Neuronal stem cell (in vitro differentiated cells): ENCODE measurements at regions not wholly inside any gene's neighbourhood (a gene's known extent, or its start where the extent isn't known, plus 50 kb on each side); places are given as distances from the start of the nearest gene placed in this dataset.

Experiments used
- DNase-seq: peaks from one replicate; pipeline ENCODE4 v3.0.0-alpha.2; 2013; ENCODE audit warnings: low spot score
- H2AFZ ChIP-seq: one replicate; pipeline ENCODE4 v1.6.1; 2013; ENCODE audit warnings: mild to moderate bottlenecking, low read length, inconsistent platforms
- H2AK5ac ChIP-seq: 2 replicates; pipeline ENCODE4 v1.6.1; 2013; ENCODE audit warnings: low read depth, mild to moderate bottlenecking, inconsistent platforms, low read length, moderate library complexity, mixed read lengths
- H2BK120ac ChIP-seq: 2 replicates; pipeline ENCODE4 v1.6.1; 2013; ENCODE audit warnings: low read depth, mild to moderate bottlenecking, inconsistent platforms, low read length, moderate library complexity, mixed read lengths
- H2BK12ac ChIP-seq: one replicate; pipeline ENCODE4 v1.6.1; 2013; ENCODE audit warnings: low read length, inconsistent platforms
- H2BK15ac ChIP-seq: 2 replicates; pipeline ENCODE4 v1.6.1; 2013; ENCODE audit warnings: mild to moderate bottlenecking, low read length, inconsistent platforms, mixed read lengths
- H2BK5ac ChIP-seq: one replicate; pipeline ENCODE4 v1.6.1; 2013; ENCODE audit warnings: inconsistent platforms, mild to moderate bottlenecking, low read length, moderate library complexity
- H3K14ac ChIP-seq: one replicate; pipeline ENCODE4 v1.6.1; 2013; ENCODE audit warnings: low read length, inconsistent platforms
- H3K18ac ChIP-seq: 2 replicates; pipeline ENCODE4 v1.6.1; 2013; ENCODE audit warnings: low read length, inconsistent platforms
- H3K23ac ChIP-seq: 2 replicates; pipeline ENCODE4 v1.6.1; 2013; ENCODE audit warnings: low read depth, mild to moderate bottlenecking, mixed read lengths, low read length, inconsistent platforms; ENCODE audit not compliant: poor library complexity
- H3K27ac ChIP-seq: replicated peaks from 3 replicates; pipeline ENCODE4 v1.5.1; 2013; ENCODE audit warnings: low read length, inconsistent platforms
- H3K27me3 ChIP-seq, 3 experiments: 2 replicates each; pipeline ENCODE4 v1.6.1; 2013; ENCODE audit warnings: low read length in 3 of 3, mild to moderate bottlenecking in 2 of 3, inconsistent platforms in 1 of 3, low read depth in 1 of 3, mixed read lengths in 1 of 3, moderate library complexity in 1 of 3; ENCODE audit not compliant: control insufficient read depth in 3 of 3, insufficient read depth in 3 of 3
- H3K36me3 ChIP-seq, 2 donors: replicated peaks in 1 of 2; 2 replicates each; pipeline ENCODE4 v1.6.1; 2013; ENCODE audit warnings: low read length in 2 of 2; ENCODE audit not compliant: control insufficient read depth in 2 of 2, insufficient read depth in 2 of 2
- H3K4ac ChIP-seq: 2 replicates; pipeline ENCODE4 v1.6.1; 2013; ENCODE audit warnings: inconsistent platforms, mild to moderate bottlenecking, low read length, moderate library complexity
- H3K4me1 ChIP-seq, 2 donors: 1 replicate in 1 of 2; 2 replicates in 1 of 2; pipeline ENCODE4 v1.6.1; 2013; ENCODE audit warnings: low read length in 2 of 2, low read depth in 1 of 2; ENCODE audit not compliant: control insufficient read depth in 2 of 2, insufficient read depth in 1 of 2
- H3K4me2 ChIP-seq: one replicate; pipeline ENCODE4 v1.6.1; 2013; ENCODE audit warnings: mild to moderate bottlenecking, low read length, inconsistent platforms; ENCODE audit not compliant: insufficient read depth, poor library complexity, severe bottlenecking
- H3K4me3 ChIP-seq, 2 donors: 2 replicates each; pipeline ENCODE4 v1.5.1; 2013; ENCODE audit warnings: low read length in 2 of 2, mild to moderate bottlenecking in 2 of 2, inconsistent platforms in 1 of 2, moderate library complexity in 1 of 2
- H3K79me1 ChIP-seq: one replicate; pipeline ENCODE4 v1.6.1; 2013; ENCODE audit warnings: low read depth, mild to moderate bottlenecking, inconsistent platforms, low read length, moderate library complexity
- H3K9ac ChIP-seq: one replicate; pipeline ENCODE4 v1.6.1; 2013; ENCODE audit warnings: mild to moderate bottlenecking, low read depth, low read length, inconsistent platforms; ENCODE audit not compliant: poor library complexity
- H3K9me3 ChIP-seq, 2 donors: replicated peaks in 1 of 2; 2 replicates each; pipeline versions ENCODE3 to v1.6.1; 2013; ENCODE audit warnings: low read length in 2 of 2, mild to moderate bottlenecking in 2 of 2, inconsistent platforms in 1 of 2, low read depth in 1 of 2, mixed read lengths in 1 of 2, moderate library complexity in 1 of 2; ENCODE audit not compliant: control insufficient read depth in 2 of 2, insufficient read depth in 1 of 2
- H4K8ac ChIP-seq: one replicate; pipeline ENCODE4 v1.6.1; 2013; ENCODE audit warnings: low read depth, mild to moderate bottlenecking, inconsistent platforms, low read length, moderate library complexity
- H4K91ac ChIP-seq: one replicate; pipeline ENCODE4 v1.6.1; 2013; ENCODE audit warnings: low read length, low read depth, mild to moderate bottlenecking, inconsistent platforms; ENCODE audit not compliant: poor library complexity
- WGBS, 2 donors: extraction: QIAGEN DNeasy Blood & Tissue Kit; methylation state at CpG; one replicate each; pipeline ENCODE4 v1.1.7; 2013; ENCODE audit warnings: missing lambda C conversion rate in 2 of 2, mixed read lengths in 1 of 2; ENCODE audit not compliant: insufficient read length in 2 of 2, insufficient replicate concordance in 1 of 2; ENCODE audit errors: extremely low coverage in 2 of 2; 5-methylcytosine and 5-hydroxymethylcytosine counted together

DNA sequence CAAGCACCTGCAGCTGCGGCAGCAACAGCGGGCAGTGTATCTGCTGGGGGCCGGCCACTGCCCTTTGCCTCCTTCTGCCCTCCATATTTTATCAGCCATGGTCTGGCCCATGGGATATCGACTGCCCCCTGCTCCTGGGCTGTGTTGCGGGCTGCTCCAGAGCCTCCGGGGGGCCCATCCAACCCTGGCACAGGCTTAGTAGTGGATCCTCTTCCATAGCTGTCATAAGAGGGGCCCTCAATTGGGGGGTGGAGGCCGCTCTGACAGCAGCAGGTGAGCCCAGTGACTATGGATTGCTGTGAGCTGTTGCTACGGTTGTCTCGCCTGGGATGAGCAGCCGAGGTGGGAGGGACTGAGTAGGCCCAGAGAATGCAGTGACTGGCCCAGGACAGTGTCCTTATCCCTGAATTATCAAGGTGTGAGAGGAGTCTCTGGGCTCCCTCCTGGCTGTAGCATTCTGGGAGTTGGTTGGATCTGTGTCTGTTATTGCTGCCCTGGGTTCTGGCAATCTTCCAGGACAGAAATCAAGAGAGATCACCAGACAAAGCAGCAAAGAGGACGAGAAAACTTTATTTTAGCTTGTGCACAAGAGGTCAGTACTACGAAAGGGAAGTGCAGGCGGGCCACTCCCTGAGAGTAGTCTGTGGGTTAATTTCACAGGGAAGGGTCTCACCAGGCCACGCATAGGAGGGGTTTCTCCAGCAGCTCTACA, 145.1 kb downstream of the ASB1 start:
- Histone ChIP-seq H3K9me3 (peaks cover 0 to 2% of the 10 kb centered on the region in 2 donors), H3K4me1 (peaks cover 0 to 2% of the 10 kb centered on the region in 2 donors), H4K8ac (no peak overlapping the region), H3K79me1 (no peaks in the 10 kb centered on the region), H3K36me3 (no peaks in the 10 kb centered on the region), H3K14ac (no peak overlapping the region), H2BK120ac (no peak overlapping the region), H2BK12ac (no peak overlapping the region), H3K4me3 (no peak overlapping the region), H3K18ac (peak overlapping the region; percentile 32), H2BK15ac (no peak overlapping the region), H3K27ac (no peak overlapping the region), H3K9ac (no peak overlapping the region), H3K4ac (no peak overlapping the region), H3K23ac (no peak overlapping the region), H4K91ac (no peak overlapping the region), H3K27me3 (no peaks in the 10 kb centered on the region), H3K4me2 (no peak overlapping the region), H2AK5ac (no peak overlapping the region), H2BK5ac (no peak overlapping the region), H2AFZ (no peak overlapping the region)
- DNase-seq, result no peak
- no CpG with 5 or more reads among the region's 14 CpGs for WGBS, 2 donors

DNA sequence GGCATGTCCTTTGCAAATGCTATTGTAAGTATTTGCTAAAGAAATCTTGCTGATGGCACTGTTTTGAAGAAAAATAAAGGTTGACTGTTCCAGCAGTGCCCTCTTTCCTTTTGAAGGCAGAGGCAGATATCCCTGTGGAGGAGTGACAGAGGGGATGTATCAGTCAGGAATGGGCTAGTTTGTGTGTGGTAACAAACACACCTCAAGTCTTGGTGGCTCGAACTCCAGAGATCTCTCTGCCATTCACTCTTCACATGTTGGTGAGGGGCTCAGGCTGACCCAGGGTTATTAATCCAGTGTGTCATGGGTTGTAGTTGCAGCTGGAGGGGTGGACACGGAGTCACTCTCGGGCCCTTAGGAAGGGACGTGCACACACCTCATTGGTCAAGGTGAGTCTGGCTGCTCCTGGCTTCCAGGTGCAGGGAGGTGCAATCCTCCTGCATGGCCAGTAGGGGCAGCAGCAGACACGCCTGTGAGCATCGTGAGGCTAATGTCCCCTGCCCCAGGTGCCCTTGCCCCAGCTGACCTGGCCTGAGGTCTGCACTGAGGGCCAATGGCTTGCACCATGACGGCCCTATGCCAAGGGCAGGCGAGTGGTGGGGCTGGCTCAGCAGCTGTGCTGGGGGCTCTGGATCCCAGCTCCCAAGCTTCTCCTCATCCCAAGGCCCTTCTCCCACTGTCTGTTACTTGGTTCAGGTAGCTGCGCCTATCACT, 146.5 kb downstream of the ASB1 start:
- Histone ChIP-seq H3K36me3 (no peaks in the 10 kb centered on the region), H3K4me3 (peak overlapping the region in 1 of 2 donors; percentile 31), H2BK120ac (no peak overlapping the region), H3K4me1 (no peaks in the 10 kb centered on the region), H4K91ac (no peak overlapping the region), H3K9me3 (peaks cover 0 to 2% of the 10 kb centered on the region in 2 donors), H2BK12ac (peak overlapping the region; percentile 50), H4K8ac (no peak overlapping the region), H3K27ac (no peak overlapping the region), H3K4ac (no peak overlapping the region), H2AFZ (no peak overlapping the region), H2BK5ac (peak overlapping the region; percentile 43), H2AK5ac (peak overlapping the region; percentile 30), H3K9ac (no peak overlapping the region), H3K79me1 (no peaks in the 10 kb centered on the region), H3K4me2 (no peak overlapping the region), H3K23ac (peak overlapping the region; percentile 29), H3K18ac (peak overlapping the region; percentile 84), H2BK15ac (no peak overlapping the region), H3K27me3 (peaks cover 0 to 5% (median 0%) of the 10 kb centered on the region in 3 experiments), H3K14ac (no peak overlapping the region)
- no peak for DNase-seq
- no CpG with 5 or more reads among the region's 9 CpGs for WGBS, 2 donors

DNA sequence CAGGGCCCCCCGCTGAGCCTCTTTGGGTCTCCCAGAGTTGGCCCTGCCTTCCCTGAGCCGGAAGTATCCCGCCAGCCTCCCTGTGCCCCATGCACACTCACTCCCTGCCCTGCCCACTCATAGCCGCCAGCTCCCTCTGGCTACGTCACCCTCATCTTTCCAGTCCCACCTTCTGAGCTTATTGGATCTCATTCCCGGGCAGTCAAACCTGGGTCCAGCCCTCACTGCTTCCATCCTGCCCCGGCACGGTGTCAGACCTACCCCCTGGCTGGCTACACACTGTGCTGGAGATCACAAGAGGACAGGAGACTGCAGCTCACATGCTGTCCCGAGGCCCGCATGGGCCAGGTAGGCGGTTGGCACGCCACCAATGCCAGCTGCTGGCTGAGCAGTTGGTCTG, 147.2 kb downstream of the ASB1 start:
- H3K9ac ChIP-seq, result no peak overlapping the region
- no peak overlapping the region for H2BK15ac ChIP-seq
- no peak overlapping the region for H4K91ac ChIP-seq
- H3K9me3 ChIP-seq, result peaks cover 0 to 2% of the 10 kb centered on the region in 2 donors
- no peak overlapping the region for H2AFZ ChIP-seq
- peak overlapping the region; percentile 32 for H3K23ac ChIP-seq
- no peak overlapping the region for H3K4ac ChIP-seq
- no CpG with 5 or more reads among the region's 12 CpGs for WGBS, 2 donors
- H3K14ac ChIP-seq, result peak overlapping the region; percentile 41
- no peaks in the 10 kb centered on the region for H3K4me1 ChIP-seq
- no peak overlapping the region for H2BK120ac ChIP-seq
- H3K4me3 ChIP-seq, result no peak overlapping the region
- peak overlapping the region; percentile 30 for H2AK5ac ChIP-seq
- H3K27ac ChIP-seq, result no peak overlapping the region
- H3K27me3 ChIP-seq, result peaks cover 0 to 6% (median 0%) of the 10 kb centered on the region in 3 experiments
- no peak overlapping the region for H3K4me2 ChIP-seq
- no peak overlapping the region for H4K8ac ChIP-seq
- no peak overlapping the region for H2BK5ac ChIP-seq
- DNase-seq, result no peak
- no peaks in the 10 kb centered on the region for H3K36me3 ChIP-seq
- H2BK12ac ChIP-seq, result no peak overlapping the region
- H3K79me1 ChIP-seq, result no peaks in the 10 kb centered on the region
- H3K18ac ChIP-seq, result peak overlapping the region; percentile 77
